OCI-LY1 (cell line): ENCODE measurements at regions not wholly inside any gene's neighbourhood (a gene's known extent, or its start where the extent isn't known, plus 50 kb on each side); places are given as distances from the start of the nearest gene placed in this dataset.

Source experiments
- H2AFZ ChIP-seq: fragments of 200-600 bp; sonication (generic), shearing (Covaris generic); 2 replicates; pipeline ENCODE4 v1.6.0; 2014; ENCODE audit warnings: antibody characterized with exemption, mild to moderate bottlenecking, low read length
- H3F3A ChIP-seq: fragments of 200-600 bp; sonication (generic), shearing (Covaris generic); 2 replicates; pipeline ENCODE4 v1.6.0; 2014; ENCODE audit warnings: mild to moderate bottlenecking, antibody characterized with exemption, low read length, moderate library complexity; ENCODE audit not compliant: insufficient read depth
- H3K27ac ChIP-seq: fragments of 200-600 bp; sonication (generic); 2 replicates; pipeline ENCODE4 v1.5.1; 2014; ENCODE audit warnings: low read length, mixed run types, mild to moderate bottlenecking, low read depth; ENCODE audit not compliant: poor library complexity, severe bottlenecking
- H3K27me3 ChIP-seq: fragments of 200-600 bp; sonication (generic); 2 replicates; pipeline ENCODE4 v1.6.0; 2014; ENCODE audit warnings: antibody characterized with exemption, mild to moderate bottlenecking, low read length, moderate library complexity; ENCODE audit not compliant: insufficient read depth
- H3K36me3 ChIP-seq: fragments of 200-600 bp; sonication (generic); 2 replicates; pipeline ENCODE4 v1.6.1; 2014; ENCODE audit warnings: mild to moderate bottlenecking, antibody characterized with exemption, low read length, moderate library complexity, mixed read lengths; ENCODE audit not compliant: insufficient read depth
- H3K4me1 ChIP-seq: fragments of 200-600 bp; sonication (generic); 2 replicates; pipeline ENCODE4 v1.5.1; 2014; ENCODE audit warnings: mild to moderate bottlenecking, low read length, moderate library complexity; ENCODE audit not compliant: insufficient read depth, severe bottlenecking
- H3K4me2 ChIP-seq: fragments of 200-600 bp; sonication (generic), shearing (Covaris generic); 2 replicates; pipeline ENCODE4 v1.6.1; 2014; ENCODE audit warnings: low read length
- H3K4me3 ChIP-seq: fragments of 200-600 bp; sonication (generic); 2 replicates; pipeline ENCODE4 v1.5.1; 2014; ENCODE audit warnings: low read length, low read depth, mild to moderate bottlenecking, mixed read lengths; ENCODE audit not compliant: poor library complexity, severe bottlenecking
- H3K79me2 ChIP-seq: fragments of 200-600 bp; shearing (Covaris generic); 2 replicates; pipeline ENCODE4 v1.6.1; 2016; ENCODE audit warnings: mixed run types, low read length, mixed read lengths; ENCODE audit not compliant: insufficient read depth
- H3K9ac ChIP-seq: fragments of 200-600 bp; sonication (generic), shearing (Covaris generic); 2 replicates; pipeline ENCODE4 v1.6.1; 2014; ENCODE audit warnings: mild to moderate bottlenecking, low read length, mixed read lengths
- H3K9me2 ChIP-seq: fragments of 200-600 bp; sonication (generic), shearing (Covaris generic); 2 replicates; pipeline ENCODE4 v1.6.1; 2014; ENCODE audit warnings: low read depth, mild to moderate bottlenecking, low read length, mixed read lengths
- H3K9me3 ChIP-seq: fragments of 200-600 bp; shearing (Covaris generic); 2 replicates; pipeline ENCODE4 v1.6.1; 2014; ENCODE audit warnings: low read length, mixed read lengths
- H4K20me1 ChIP-seq: fragments of 200-600 bp; sonication (generic), shearing (Covaris generic); 2 replicates; pipeline ENCODE4 v1.6.0; 2016; ENCODE audit warnings: mild to moderate bottlenecking, low read length; ENCODE audit not compliant: insufficient read depth
- EZH2 ChIP-seq: fragments of 200-600 bp; sonication (generic), shearing (Covaris generic); IDR thresholded peaks from 2 replicates; pipeline ENCODE4 v1.8.0; 2017; ENCODE audit warnings: borderline replicate concordance, mixed run types, mild to moderate bottlenecking, antibody characterized with exemption, low read length, moderate library complexity, mixed read lengths
- TF ChIP-seq, protein P1 (sequence below): fragments of 200-600 bp; sonication (generic), shearing (Covaris generic); IDR thresholded peaks from 2 replicates; pipeline ENCODE4 v1.5.1; 2017; ENCODE audit warnings: mild to moderate bottlenecking, antibody characterized with exemption, low read length, moderate library complexity, mixed read lengths

GRCh38 chr5:143660625-143661024 lies 151.3 kb upstream of the HMHB1 start:
- no peak overlapping the region for H3K9ac ChIP-seq
- H3K36me3 ChIP-seq, result no peaks in the 10 kb centered on the region
- H3K27ac ChIP-seq, result no peak overlapping the region
- TF ChIP-seq, protein P1, sequence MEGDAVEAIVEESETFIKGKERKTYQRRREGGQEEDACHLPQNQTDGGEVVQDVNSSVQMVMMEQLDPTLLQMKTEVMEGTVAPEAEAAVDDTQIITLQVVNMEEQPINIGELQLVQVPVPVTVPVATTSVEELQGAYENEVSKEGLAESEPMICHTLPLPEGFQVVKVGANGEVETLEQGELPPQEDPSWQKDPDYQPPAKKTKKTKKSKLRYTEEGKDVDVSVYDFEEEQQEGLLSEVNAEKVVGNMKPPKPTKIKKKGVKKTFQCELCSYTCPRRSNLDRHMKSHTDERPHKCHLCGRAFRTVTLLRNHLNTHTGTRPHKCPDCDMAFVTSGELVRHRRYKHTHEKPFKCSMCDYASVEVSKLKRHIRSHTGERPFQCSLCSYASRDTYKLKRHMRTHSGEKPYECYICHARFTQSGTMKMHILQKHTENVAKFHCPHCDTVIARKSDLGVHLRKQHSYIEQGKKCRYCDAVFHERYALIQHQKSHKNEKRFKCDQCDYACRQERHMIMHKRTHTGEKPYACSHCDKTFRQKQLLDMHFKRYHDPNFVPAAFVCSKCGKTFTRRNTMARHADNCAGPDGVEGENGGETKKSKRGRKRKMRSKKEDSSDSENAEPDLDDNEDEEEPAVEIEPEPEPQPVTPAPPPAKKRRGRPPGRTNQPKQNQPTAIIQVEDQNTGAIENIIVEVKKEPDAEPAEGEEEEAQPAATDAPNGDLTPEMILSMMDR, result no peak
- TF ChIP-seq EZH2, result no peak
- H3K9me2 ChIP-seq, result no peaks in the 10 kb centered on the region
- no peak overlapping the region for H3K4me2 ChIP-seq
- no peaks in the 10 kb centered on the region for H3F3A ChIP-seq
- no peaks in the 10 kb centered on the region for H4K20me1 ChIP-seq
- H3K9me3 ChIP-seq, result no peaks in the 10 kb centered on the region
- no peak overlapping the region for H3K4me3 ChIP-seq
- no peaks in the 10 kb centered on the region for H3K79me2 ChIP-seq
- H2AFZ ChIP-seq, result no peak overlapping the region
- H3K4me1 ChIP-seq, result peaks cover 17% of the 10 kb centered on the region
- no peaks in the 10 kb centered on the region for H3K27me3 ChIP-seq

DNA sequence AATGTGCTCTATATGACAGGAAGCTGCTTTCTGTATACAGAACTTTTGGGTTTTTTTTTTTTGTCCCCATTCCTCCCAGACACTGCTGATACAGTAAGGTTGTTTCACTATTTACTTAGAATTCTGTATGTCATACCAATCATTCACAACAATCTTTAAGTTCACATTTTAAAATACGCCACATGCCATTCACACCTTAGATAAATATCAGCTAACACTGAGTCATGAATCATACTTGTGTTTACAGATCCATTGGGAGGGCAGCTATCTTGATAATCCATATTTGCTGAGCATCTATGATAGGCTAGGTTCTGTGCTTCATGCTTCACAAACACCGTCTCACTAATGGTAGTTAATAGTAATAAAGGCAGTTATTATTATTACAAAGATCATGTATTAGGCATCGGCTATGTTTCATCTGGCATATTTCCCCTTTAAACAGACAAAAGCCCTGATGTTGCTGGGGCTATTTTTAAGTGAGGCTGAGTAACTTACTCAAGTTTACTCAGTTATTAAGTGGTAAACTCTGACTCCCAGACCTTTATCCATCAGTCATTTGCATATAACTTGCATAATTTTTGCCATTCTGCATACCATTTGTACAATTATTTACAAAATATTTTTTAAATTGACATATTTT lies 152.2 kb upstream of the HMHB1 start:
- Histone ChIP-seq H3K4me2 (no peak overlapping the region), H2AFZ (no peak overlapping the region)

DNA sequence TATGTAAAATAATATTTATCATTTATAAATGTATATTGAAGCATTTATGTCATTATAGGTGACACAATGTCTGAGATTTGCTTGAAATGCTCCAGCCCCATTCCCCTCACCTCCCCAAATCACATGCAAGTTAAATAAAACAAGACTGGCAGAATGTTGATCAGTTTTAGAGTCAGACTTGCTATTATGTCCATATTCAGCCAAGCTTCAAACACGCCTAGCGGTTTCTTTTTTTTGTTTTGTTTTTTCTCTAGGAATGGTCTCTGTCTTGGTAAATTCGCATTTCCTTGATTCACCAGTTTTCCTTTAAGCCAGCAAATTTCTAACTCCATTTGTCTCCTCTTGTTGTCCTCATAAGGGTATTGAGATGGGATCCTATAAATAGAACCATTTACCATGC lies 153.0 kb upstream of the HMHB1 start:
- no peak overlapping the region for H3K27ac ChIP-seq
- H3K36me3 ChIP-seq, result no peaks in the 10 kb centered on the region
- no peak overlapping the region for H3K9ac ChIP-seq
- peaks cover 1% of the 10 kb centered on the region; the same call in 1 of the 2 replicates for H3K9me3 ChIP-seq
- no peak overlapping the region for H2AFZ ChIP-seq
- no peaks in the 10 kb centered on the region for H3K27me3 ChIP-seq
- H3F3A ChIP-seq, result no peaks in the 10 kb centered on the region
- no peaks in the 10 kb centered on the region for H4K20me1 ChIP-seq
- no peaks in the 10 kb centered on the region for H3K9me2 ChIP-seq
- no peak overlapping the region for H3K4me2 ChIP-seq
- H3K4me1 ChIP-seq, result peaks cover 17% of the 10 kb centered on the region
- no peaks in the 10 kb centered on the region for H3K79me2 ChIP-seq
- TF ChIP-seq, protein P1, result no peak
- no peak for TF ChIP-seq EZH2
- H3K4me3 ChIP-seq, result no peak overlapping the region

More for the DNA sequence above, 152.2 kb upstream of the HMHB1 start:
- no peaks in the 10 kb centered on the region for H3F3A ChIP-seq
- H3K9me3 ChIP-seq, result no peaks in the 10 kb centered on the region
- H3K9ac ChIP-seq, result no peak overlapping the region
- no peaks in the 10 kb centered on the region for H3K36me3 ChIP-seq
- H3K4me1 ChIP-seq, result peaks cover 17% of the 10 kb centered on the region
- TF ChIP-seq, protein P1, result no peak
- no peak for TF ChIP-seq EZH2
- H3K4me3 ChIP-seq, result no peak overlapping the region
- H3K79me2 ChIP-seq, result no peaks in the 10 kb centered on the region
- H3K9me2 ChIP-seq, result no peaks in the 10 kb centered on the region
- no peak overlapping the region for H3K27ac ChIP-seq
- H4K20me1 ChIP-seq, result no peaks in the 10 kb centered on the region
- H3K27me3 ChIP-seq, result no peaks in the 10 kb centered on the region
